Breast epithelium (tissue), 4 donors: ENCODE measurements at regions not wholly inside any gene's neighbourhood (a gene's known extent, or its start where the extent isn't known, plus 50 kb on each side); places are given as distances from the start of the nearest gene placed in this dataset.

Experiments used
- DNase-seq, 2 donors: peaks; one replicate each; pipeline ENCODE4 v3.0.0-alpha.2; 2019; ENCODE audit warnings: low spot score in 2 of 2
- H3K27ac ChIP-seq, 2 donors: fragments of 200-600 bp; sonication (generic) in 1 of 2; one replicate each; pipeline ENCODE4 v1.5.1; 2016 to 2019; ENCODE audit warnings: mild to moderate bottlenecking in 1 of 2
- H3K27me3 ChIP-seq, 2 donors: fragments of 200-600 bp; sonication (generic) in 1 of 2; one replicate each; pipeline versions ENCODE4 v1.5.1 to v1.6.0; 2017 to 2019; ENCODE audit warnings: control low read depth in 1 of 2, mild to moderate bottlenecking in 1 of 2
- H3K36me3 ChIP-seq: fragments of 200-600 bp; one replicate; pipeline ENCODE4 v1.5.1; 2019
- H3K4me1 ChIP-seq, 2 donors: fragments of 200-600 bp; sonication (generic); one replicate each; pipeline ENCODE4 v1.5.1; 2016 to 2019; ENCODE audit warnings: control low read depth in 1 of 2
- H3K4me3 ChIP-seq, 3 donors: fragments of 200-600 bp; sonication (generic); 1 replicate in 2 of 3; 2 replicates in 1 of 3; pipeline ENCODE4 v1.5.1; 2016 to 2019; ENCODE audit warnings: mild to moderate bottlenecking in 3 of 3, moderate library complexity in 2 of 3
- H3K9me3 ChIP-seq, 2 donors: fragments of 200-600 bp; sonication (generic) in 1 of 2; one replicate each; pipeline ENCODE4 v1.5.1; 2016 to 2019; ENCODE audit warnings: control low read depth in 1 of 2
- POLR2A ChIP-seq: fragments of 450-650 bp; IDR thresholded peaks from one replicate; pipeline ENCODE4 v1.6.1; 2016; ENCODE audit warnings: antibody characterized with exemption, mild to moderate bottlenecking, moderate library complexity
- POLR2AphosphoS5 ChIP-seq, 3 donors: sonication (generic); formaldehyde crosslinking; IDR thresholded peaks; one replicate each; pipeline ENCODE4 v1.6.1; 2017; ENCODE audit warnings: antibody characterized with exemption in 3 of 3
- intact Hi-C: fragments of 100-400 bp; cut with DNase I; formaldehyde crosslinking; loops from one replicate; pipeline ENCODE4 v1.15.1; 2023; ENCODE audit warnings: low total_unique reads
- TF ChIP-seq, protein P1 (sequence below), 3 donors: fragments of 450-650 bp; IDR thresholded peaks; one replicate each; pipeline ENCODE4 v1.5.1; 2016 to 2017; ENCODE audit warnings: antibody characterized with exemption in 3 of 3, mild to moderate bottlenecking in 3 of 3, moderate library complexity in 3 of 3

- intact Hi-C loops: no loop called here
- no peak for DNase-seq
- no peak overlapping the region for H3K4me3 ChIP-seq
- peaks cover 0 to 19% of the 10 kb centered on the region in 2 donors for H3K9me3 ChIP-seq
- no peaks in the 10 kb centered on the region for H3K27me3 ChIP-seq
- no peaks in the 10 kb centered on the region for H3K4me1 ChIP-seq
- H3K27ac ChIP-seq: no peak overlapping the region
- no peaks in the 10 kb centered on the region for H3K36me3 ChIP-seq
- TF ChIP-seq POLR2A (no peak), POLR2AphosphoS5 (IDR thresholded peaks at IDR 0.05) (no peak)
- TF ChIP-seq, protein P1, sequence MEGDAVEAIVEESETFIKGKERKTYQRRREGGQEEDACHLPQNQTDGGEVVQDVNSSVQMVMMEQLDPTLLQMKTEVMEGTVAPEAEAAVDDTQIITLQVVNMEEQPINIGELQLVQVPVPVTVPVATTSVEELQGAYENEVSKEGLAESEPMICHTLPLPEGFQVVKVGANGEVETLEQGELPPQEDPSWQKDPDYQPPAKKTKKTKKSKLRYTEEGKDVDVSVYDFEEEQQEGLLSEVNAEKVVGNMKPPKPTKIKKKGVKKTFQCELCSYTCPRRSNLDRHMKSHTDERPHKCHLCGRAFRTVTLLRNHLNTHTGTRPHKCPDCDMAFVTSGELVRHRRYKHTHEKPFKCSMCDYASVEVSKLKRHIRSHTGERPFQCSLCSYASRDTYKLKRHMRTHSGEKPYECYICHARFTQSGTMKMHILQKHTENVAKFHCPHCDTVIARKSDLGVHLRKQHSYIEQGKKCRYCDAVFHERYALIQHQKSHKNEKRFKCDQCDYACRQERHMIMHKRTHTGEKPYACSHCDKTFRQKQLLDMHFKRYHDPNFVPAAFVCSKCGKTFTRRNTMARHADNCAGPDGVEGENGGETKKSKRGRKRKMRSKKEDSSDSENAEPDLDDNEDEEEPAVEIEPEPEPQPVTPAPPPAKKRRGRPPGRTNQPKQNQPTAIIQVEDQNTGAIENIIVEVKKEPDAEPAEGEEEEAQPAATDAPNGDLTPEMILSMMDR (IDR thresholded peaks at IDR 0.05): no peak
These were observed 373.5 kb upstream of the TACR3 start for GRCh38 chr4:104093247-104093646.

- Histone ChIP-seq H3K36me3 (no peaks in the 10 kb centered on the region), H3K27me3 (no peaks in the 10 kb centered on the region), H3K9me3 (peaks cover 0 to 3% of the 10 kb centered on the region in 2 donors), H3K4me1 (no peaks in the 10 kb centered on the region), H3K27ac (no peak overlapping the region), H3K4me3 (no peak overlapping the region)
- TF ChIP-seq, protein P1 (IDR thresholded peaks at IDR 0.05): no peak
- no peak for TF ChIP-seq POLR2AphosphoS5 (IDR thresholded peaks at IDR 0.05)
- TF ChIP-seq POLR2A: no peak
- intact Hi-C loops: no loop called here
- DNase-seq: no peak
These were observed 353.4 kb upstream of the TACR3 start for GRCh38 chr4:104073229-104073628.

GRCh38 chr4:104066533-104066932 is 346.7 kb upstream of the TACR3 start:
- no peaks in the 10 kb centered on the region for H3K27me3 ChIP-seq
- no peak for TF ChIP-seq POLR2AphosphoS5 (IDR thresholded peaks at IDR 0.05)
- TF ChIP-seq, protein P1 (IDR thresholded peaks at IDR 0.05): no peak
- peaks cover 0 to 3% of the 10 kb centered on the region in 2 donors for H3K9me3 ChIP-seq
- H3K4me3 ChIP-seq: no peak overlapping the region
- H3K36me3 ChIP-seq: no peaks in the 10 kb centered on the region
- DNase-seq: no peak
- intact Hi-C loops: no loop called here
- H3K4me1 ChIP-seq: no peaks in the 10 kb centered on the region
- no peak overlapping the region for H3K27ac ChIP-seq

DNA sequence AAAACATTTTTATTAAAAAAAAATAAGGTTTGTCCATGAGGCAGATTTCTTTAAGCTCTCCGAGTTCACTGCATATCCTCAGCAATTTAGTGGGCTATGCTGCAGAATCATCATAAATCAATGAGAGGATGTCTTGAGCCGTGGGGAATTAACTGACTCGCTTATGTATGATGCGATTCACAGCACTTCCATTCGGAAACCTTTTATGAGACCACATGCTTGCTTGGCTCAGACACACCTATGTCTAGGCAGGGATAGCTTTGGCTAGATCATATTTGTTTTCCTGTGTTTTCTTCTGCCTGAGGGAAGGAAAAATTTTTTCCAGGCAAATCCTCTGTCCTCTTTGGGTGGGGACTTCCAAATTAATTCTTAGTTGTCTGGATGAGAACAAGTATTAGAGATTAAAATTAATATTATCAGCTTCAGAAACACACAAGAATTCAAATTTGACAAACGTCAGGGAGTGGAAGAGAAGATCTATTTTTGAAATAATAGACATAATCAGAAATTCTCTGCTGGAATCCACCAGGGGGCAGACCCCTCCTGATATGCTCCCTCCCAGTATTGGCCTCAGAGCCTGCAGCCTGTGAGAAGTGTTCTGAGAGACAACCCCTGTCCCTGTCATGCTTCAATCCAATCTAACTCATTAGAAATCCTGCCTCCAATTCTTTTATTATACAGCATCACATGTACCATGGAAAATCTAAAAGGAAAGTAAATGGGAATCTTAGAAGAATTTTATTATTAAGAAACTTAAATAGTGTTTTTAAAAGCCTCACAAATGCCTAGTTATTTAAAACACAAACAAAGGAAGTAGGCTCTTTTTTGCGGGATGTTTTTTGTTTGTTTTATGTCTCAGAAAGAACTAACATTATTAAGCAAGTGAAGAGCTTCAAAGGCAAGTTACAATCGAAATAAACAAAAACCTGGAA is 345.1 kb upstream of the TACR3 start:
- no peak for TF ChIP-seq POLR2A
- TF ChIP-seq, protein P1 (IDR thresholded peaks at IDR 0.05): peak in 2 of 3 donors; percentile 29 to 40
- Histone ChIP-seq H3K9me3 (peaks cover 0 to under 1% of the 10 kb centered on the region in 2 donors), H3K4me1 (no peaks in the 10 kb centered on the region), H3K4me3 (no peak overlapping the region), H3K27me3 (no peaks in the 10 kb centered on the region), H3K27ac (no peak overlapping the region), H3K36me3 (no peaks in the 10 kb centered on the region)
- intact Hi-C loops: no loop called here
- peak in 1 of 2 donors; percentile 49 for DNase-seq

DNA sequence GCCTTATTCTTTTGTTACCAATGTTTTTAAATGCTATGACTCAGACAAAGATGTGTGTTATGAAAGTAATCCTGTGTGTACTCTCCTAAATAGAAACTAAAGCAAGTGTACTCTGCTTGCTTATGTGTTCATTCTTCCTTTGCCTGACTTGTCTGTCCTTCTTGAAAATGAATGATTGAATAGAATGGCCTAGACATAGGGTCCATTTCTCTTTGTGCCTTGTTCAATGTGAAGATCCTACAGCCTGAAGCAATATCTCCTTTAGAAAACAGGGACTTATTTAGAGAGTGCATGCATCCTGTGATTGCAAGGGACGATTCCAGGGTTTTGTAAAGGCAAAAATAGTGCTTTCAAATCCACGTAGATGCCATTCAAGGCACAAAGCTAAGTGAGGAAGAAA is 343.6 kb upstream of the TACR3 start:
- Histone ChIP-seq H3K4me3 (no peak overlapping the region), H3K9me3 (no peaks in the 10 kb centered on the region), H3K27me3 (no peaks in the 10 kb centered on the region), H3K27ac (no peak overlapping the region), H3K4me1 (no peaks in the 10 kb centered on the region), H3K36me3 (no peaks in the 10 kb centered on the region)
- intact Hi-C loops: no loop called here
- DNase-seq: no peak
- no peak for TF ChIP-seq POLR2A
- TF ChIP-seq, protein P1 (IDR thresholded peaks at IDR 0.05): no peak
